T-helper 9 cell (primary cell): ENCODE measurements at regions not wholly inside any gene's neighbourhood (a gene's known extent, or its start where the extent isn't known, plus 50 kb on each side); places are given as distances from the start of the nearest gene placed in this dataset.
A peak's percentile ranks its signal among the peaks of the same experiment; 100 is the strongest.

Experiments
- DNase-seq: peaks from one replicate; pipeline ENCODE4 v3.0.0-alpha.2; 2020

DNA sequence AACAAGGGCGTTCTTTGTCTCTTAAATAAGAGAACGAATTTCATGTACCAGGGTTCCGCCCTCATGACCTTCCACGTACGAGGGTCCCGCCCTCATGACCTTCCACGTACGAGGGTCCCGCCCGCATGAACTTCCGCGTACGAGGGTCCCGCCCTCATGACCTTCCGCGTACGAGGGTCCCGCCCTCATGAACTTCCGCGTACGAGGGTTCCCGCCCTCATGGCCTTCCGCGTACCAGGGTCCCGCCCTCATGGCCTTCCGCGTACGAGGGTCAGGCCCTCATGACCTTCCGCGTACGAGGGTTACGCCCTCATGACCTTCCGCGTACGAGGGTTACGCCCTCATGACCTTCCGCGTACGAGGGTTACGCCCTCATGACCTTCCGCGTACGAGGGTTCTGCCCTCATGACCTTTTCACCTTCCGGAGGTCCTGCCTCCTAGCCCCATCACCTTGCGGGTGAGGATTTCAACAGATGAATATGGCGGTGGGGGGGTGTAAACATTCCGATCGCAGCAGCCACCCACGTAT lies 273.9 kb upstream of the ADAMTS16 start:
- no peak for DNase-seq

DNA sequence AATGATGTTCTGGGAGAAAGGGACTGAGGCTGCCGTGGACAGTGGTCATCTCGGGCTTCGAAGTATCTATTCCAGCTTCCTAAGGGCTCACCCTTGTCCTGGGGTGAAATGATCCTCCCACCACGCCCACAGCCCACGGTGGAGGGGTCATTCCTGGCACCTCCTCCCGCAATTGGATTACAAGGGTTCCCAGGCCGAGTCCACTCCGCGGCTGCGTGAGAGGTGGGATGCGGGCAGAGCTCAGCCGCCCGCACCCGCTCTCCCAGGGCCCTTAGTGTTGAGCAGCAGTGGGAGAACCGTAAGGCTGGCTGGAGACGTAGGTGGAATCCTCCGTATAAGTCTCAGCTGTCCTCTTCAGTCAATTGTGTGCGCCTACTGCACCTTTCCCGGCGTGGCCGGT lies 273.3 kb upstream of the ADAMTS16 start:
- no peak for DNase-seq

DNA sequence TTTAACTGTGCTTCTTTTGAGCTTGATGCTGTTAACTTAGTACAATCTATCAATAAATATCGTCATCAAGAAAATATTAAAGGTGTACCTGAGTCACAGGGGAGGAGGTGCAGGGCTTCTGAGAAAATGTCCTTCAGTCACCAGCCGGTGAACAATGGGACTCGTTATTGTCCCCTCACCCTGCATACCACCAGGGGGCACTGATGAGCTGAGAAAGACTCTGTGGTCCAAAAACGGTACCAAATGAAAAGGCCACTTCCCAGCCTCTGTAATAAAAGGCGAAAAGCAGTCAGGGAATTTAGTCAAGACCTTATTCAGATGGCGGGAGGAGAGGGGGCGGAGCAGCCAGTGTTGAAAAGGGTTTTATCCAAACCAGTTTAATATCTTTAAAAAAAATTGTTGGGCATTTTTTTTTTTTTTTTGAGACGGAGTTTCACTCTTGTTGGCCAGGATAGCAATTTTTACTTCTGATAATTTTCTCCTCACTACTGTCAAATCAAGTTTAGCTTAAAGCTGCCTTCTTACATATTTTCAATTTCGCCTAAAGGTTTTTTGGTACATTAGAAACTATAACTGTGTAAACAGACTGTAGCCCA lies 271.9 kb upstream of the ADAMTS16 start:
- DNase-seq, result peak; percentile 1

DNA sequence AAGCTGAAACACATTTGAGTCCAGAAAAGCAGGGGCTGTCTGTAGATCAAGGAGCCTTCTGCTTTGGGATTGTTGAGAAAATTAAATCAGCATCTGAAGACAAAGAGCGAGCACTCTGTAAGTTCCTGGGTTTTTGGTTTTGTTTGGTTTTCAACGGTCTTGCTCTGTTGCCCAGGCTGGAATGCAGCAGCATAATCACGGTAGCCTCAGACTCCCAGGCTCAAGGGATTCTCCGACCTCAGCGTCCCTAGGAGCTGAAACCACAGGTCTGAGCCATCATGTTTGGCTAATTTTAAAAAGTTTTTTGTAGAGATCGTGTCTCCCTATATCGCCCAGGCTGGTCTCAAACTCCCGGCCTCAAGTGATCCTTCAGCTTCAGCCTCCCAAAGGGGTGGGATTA lies 266.5 kb upstream of the ADAMTS16 start:
- DNase-seq, result no peak

DNA sequence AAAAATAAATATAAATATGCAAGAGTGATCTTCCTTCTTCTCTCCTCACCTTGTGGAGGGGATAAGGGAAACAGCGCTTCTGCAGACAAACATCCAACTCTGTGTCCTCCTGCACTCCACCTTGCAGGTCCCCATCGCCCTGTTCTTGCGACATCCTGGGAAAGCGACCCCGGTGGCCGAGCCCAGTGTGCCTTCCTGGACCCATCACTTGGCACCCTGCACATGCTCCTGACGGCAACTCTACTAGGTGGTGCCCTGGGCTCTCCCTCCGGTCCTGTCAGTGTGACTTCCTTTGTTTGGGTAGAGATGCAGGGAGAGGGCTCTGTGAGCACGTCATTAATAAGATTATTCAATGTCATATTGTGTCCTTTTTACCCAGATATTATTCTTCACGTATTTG lies 266.0 kb upstream of the ADAMTS16 start:
- no peak for DNase-seq

DNA sequence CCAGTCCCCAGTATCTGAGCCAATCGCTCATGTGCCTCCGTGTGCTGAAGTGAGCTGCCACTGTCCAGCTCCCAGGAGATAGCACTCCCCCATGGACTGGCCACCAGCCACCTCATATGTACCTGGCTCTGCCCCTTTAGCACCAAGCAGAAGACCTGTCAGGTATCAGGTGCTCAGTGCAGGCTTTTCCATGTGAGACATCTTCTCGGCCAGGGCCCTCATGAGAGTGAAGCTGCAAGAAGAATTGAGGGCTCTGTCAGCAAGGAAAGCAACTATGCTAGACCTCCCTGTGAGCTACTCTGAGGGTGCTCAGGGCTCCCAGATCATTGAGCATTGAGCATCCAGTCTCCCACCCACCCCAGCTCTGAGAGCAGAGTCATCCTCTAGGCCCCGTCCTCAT lies 264.2 kb upstream of the ADAMTS16 start:
- no peak for DNase-seq

DNA sequence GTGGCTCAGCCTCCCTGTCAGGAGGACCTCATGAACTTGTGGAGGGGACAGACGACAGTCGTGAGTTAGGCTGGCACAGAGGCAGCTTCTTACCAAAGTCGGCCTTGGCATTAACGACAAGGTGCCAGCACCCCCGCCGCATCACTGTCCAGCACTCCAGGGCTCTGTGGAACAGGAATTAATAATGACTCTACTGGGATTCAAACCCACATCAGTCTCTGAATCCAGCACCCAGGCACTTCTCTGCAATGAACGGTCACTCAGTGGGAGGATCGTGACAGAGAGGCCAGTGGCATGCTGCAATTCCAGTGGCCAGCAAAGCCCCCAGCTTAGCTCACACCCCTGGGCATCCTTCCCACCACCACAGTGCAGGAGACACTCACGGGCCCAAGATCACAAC lies 263.3 kb upstream of the ADAMTS16 start:
- DNase-seq, result no peak

DNA sequence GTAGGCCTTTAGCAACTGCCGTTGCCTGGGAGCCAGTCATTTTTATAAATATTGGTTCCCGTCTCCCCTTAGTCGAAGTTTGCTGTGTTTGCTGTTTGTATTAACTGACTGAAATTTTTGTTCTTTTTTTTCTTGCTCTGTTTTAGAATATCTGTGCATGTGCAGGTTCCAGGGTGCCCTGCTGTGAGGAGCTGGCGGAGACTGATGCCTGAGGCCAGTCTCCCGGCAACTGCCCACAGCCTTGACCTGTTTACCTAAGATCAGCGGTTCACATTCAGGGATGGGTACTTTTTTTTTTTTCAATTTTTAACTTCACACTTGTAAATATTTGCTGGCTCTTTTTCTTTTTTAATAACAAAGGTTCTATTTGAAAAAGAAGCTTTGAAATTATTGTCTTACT lies 262.6 kb upstream of the ADAMTS16 start:
- DNase-seq, result no peak

DNA sequence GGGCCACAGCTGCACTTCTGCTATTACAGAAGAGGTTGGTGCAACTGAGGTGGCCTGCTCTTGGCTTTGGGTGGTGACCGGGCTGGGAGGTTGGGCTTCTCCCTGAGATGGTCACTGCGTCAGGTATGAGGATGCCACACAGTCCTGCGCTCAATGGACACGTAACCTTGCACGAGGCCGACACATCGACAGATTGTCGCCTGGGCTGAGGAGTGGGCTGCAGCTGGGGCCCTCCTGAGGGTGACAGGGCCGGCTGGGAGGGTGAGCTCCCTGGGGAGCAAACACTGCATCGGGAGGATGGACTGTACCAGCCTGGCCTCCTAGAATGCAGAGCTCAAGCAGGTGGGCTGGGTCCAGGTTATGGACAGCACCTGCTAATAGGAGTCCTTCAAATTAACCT lies 261.1 kb upstream of the ADAMTS16 start:
- no peak for DNase-seq

DNA sequence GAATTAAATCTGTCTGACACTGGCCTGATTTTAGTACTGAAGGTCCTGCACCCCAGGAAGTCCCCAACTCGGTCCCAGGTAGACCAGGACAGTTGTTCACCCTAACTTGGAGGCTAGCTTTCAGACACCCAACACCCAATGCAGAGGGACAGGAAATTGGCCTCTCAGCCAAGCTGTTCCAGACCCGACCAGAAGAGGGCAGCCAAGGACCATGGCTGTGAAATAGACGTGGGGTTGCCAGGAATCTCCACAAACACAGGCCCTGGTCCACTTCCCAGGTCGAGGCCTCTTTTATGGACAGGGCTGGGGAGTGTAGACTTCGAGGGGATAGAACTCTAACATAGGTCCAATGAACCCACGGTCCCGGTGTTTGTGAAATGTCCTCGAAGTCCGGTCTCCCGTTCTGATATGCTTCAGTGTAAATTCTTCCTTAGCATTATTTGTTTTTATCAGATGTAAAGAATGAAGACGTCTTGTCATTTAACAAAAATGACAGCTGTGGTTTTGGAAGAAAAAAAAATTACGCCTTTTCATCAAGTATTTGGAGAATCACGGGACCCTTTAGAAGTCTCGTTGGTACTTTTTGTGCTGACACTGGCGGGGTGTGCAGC lies 260.3 kb upstream of the ADAMTS16 start:
- DNase-seq, result no peak

DNA sequence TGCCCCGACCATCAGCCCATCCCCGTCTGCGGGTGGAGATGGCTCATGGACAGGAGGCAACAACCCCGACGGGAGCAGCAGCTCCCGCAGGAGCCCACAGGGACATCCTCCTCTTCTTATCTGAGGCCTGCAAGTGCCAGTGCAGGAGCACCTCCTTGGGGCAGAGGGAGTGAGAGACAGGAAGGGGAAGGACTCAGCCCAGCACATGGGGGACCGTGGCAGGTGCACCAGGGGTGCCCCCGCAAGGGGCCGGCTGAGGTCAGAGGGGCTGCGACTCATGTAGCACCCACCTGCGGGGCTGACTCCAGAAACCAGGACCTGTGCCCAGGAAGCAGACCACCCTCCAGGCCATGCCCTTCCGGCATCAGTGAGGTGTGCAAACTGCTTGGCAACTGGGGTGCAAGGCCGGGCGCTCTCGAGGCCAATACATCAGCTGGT lies 259.8 kb upstream of the ADAMTS16 start:
- no peak for DNase-seq

DNA sequence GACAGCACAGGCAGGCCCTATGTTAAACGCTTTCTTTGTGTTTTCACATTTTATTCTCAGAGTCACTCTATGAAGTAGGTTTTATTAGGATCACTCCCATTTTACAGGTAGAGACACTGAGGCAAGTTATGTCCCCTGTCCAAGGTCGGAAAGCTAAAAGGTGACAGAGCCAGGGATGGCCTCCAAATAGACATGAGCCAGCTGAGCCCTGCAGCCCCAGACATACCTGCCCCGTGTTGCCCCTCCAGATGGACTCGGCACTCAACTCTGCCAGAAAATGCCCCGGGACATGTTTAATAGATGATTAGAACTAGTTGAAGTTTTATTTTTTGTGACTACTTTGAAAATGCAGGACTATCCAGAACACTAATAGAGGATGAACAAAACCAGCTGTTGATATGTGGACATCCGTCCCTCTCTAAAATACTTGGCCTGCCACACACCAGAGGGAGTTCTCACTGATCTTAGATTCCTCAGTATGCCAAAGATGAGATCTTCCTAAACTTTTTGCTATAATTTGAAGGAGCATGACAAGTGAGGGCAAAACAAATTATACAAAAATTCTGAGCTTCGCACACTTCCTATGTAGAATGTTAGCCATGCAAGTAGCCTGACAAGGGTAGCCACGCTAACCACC lies 258.6 kb upstream of the ADAMTS16 start:
- DNase-seq, result no peak

DNA sequence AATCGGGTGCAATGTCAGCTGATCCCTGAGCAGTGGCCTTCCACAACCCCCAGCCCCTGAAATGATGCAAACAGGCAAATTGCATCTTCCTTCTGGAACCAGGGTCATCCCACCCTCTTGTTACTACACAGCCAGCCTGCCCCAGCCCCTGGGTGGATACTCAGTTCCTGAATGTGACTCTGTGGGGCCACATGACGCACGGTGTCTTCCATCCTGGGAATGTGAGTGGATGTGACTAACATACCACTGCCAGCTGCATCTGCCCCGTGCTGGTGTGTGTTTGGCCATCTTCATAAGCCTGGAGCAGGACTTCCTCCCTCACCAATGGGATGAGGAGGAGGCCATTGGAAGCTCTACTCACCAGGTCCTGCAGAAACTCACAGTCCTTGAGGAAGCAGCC lies 257.9 kb upstream of the ADAMTS16 start:
- no peak for DNase-seq

DNA sequence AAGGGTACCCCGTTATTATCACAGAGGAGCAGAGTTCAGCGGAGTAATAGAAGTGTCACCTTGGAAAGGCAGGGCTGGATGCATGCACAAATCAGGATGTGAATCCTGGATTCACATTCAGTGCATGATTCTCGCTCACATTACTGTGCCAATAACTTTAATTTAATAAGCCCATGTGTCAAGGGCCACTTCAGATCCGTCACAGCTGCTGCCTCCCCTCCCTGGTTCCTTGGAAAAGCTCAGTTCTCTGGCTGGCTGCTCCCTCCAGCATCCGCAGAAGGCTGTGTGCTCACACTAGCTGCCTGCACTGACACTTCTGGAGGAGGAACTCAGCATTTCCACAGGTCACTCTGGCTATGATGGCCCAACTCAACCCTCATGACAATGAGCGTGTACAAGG lies 256.8 kb upstream of the ADAMTS16 start:
- no peak for DNase-seq

DNA sequence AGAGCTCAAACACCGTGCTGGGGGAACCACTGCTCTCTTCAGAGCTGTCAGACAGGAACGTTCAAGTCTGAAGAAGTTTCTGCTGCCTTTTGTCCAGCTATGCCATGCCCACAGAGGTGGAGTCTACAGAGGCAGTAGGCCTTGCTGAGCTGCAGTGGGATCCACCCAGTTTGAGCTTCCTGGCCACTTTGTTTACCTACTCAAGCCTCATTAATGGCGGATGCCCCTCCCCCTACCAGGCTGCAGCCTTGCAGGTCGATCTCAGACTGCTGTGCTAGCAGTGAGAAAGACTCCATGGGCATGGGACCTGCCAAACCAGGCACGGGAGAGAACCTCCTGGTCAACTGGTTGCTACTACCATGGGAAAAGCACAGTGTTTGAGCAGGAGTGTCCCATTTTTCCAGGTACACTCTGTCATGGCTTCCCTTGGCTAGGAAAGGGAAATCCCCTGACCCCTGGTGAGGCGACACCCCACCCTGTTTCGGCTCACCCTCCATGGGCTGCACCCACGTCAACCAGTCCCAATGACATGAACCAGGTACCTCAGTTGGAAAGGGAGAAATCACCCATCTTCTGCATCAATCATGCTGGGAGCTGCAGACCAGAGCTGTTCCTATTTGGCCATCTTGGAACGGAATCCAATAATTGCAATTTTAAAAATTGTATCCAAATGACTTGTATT lies 246.9 kb upstream of the ADAMTS16 start:
- no peak for DNase-seq

DNA sequence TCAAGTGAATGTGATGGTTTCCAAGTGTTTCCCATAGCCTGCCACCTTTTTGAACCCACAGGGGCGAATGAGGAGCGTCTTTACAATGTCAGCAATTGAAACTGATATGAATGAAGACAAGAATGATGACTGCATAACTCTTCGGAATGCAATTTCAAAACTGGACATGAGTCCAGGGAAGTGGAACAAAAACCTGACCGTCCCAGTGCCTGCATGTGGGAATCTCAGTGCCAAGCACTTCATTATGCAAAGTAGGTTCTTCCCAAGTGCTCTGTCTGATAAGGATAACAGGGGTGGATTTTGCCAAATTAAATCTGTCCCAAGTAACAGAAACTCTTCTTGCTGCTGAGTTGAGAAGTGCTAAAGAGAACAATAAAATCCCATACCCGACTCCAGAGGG lies 243.8 kb upstream of the ADAMTS16 start:
- DNase-seq, result no peak

DNA sequence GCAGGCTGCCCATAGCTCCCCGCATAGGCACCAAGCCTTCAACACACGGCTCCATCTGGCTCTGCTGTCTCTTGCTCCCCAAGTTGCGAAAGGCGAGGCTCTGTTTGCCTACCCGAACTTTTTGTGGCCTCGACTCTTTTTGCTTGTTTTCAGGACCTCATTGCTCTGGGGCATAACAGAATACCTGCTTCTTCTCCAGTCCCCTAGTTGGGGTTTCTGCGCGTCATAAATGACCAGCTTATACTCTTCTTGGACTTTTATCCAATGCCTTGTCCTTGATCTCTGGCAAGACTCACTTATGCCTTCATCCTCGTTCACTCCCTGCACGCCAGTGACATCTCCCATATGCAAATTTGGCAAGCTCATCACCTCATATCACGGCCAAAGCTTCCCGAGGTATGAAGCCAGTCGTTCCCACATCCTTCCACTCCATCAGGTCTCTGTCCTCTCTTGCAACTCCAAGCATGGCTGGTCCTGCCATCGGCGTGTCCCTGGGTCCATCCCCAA lies 238.8 kb upstream of the ADAMTS16 start:
- DNase-seq, result no peak

DNA sequence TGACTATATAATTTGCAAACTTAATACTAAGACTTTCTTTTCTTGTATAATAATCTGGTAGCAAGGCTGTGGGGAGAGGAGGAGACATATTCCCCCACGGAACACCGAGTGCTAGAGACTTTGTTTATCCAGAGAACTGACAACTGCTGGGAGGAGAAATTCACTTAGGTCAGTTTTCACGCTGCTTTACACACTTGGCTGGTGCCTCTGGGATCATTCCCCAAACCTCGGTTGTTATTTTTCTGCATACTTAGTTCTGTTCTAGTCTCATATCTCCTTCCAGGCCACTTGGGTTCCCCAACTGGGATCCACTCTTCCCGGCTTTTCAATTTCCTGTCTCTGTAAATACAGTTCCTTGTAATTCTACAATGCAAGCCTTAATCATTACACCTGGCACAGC lies 238.2 kb upstream of the ADAMTS16 start:
- no peak for DNase-seq

DNA sequence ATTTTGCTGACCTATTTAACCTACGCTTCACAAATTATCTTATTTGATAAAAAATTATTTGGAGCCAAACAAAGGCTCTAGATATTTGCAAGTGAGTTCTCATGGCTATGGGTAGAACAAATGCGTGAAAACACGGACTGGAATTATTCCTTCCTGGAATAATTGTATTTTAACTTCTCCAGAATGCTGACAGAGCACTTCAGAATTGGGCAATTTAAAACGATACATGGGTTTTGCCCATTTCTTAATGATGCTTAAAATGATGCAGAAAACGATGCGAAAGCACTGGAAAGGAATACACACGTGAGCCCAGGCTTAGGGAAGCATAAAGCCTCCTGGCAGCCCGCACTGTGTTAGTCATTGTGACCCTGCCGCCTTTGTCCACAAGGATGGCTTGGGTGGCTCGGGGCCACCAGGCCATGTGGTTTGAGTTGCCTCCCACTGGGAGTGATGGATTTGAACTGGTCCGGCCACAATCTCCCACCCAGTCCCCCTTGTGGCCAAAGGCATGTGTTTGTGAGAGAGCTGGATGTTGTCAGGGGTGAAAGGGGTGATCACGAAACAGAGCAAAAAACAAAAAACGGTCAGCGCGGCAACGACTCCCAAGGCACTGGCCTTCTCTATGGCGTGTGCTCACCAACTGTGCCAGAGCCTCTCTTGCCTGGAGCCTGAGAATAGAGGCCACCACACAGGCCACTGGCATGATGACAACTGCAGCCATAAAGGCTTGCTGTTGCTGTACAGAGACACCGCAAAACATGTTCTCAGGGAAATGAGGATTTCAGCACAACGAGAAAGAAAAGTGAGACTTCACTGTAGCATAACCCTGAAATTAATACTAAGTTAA lies 234.2 kb upstream of the ADAMTS16 start:
- DNase-seq, result no peak

DNA sequence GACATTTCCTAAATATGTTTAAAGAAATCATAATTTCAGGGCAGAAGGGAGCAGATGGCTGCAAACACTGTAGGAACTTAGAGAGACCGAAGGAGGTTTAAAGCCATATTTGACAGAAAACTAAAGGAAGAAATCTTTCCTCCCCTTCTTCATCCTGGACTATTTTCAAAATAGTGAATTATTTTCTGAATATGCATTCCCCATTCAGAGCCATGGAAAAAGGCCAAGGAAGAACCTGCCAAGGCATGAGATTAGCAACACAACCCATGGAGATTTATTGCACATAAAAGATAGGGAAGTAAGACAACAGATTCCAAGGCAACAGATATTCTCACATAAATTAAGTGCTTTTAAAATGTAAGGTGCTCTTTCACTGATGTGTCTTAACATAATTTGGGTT lies 233.3 kb upstream of the ADAMTS16 start:
- no peak for DNase-seq

DNA sequence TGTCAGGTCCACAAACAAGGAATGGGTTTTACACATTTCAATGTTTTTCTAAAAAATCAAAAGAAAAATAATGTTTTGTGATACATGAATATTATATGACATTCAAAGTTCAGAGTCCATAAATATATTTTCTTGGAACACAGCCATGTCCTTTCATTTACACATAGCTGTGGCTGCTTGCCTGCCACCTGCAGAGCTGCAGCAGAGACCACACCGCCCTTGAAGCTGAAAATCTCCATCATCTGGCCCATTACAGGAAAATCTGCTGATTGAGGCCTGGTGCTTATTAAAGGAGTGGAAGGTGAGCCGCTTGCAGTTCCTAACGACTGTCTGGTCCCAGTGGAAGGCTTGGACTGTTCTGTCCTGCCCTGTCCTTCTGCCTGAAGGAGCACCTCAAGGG lies 232.6 kb upstream of the ADAMTS16 start:
- DNase-seq, result no peak

DNA sequence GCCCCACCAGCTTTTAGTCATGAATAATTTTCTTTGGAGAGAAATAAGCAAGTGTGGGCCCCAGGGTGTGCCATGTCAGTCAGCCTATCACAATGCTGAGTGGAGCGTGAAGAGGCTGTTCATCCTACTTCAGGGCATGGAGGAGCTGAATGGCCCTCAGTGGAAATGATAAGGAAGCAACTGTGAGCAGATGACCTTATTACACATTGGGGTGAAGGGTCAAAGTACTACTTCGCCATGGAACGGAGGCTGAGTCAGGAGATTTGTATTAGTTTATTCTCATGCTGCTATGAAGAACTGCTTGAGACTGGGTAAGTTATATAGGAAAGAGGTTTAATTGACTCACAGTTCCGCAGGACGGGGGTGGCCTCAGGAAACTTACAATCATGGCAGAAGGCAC lies 231.0 kb upstream of the ADAMTS16 start:
- DNase-seq, result no peak
